RWPE2 (cell line): ENCODE measurements at regions not wholly inside any gene's neighbourhood (a gene's known extent, or its start where the extent isn't known, plus 50 kb on each side); places are given as distances from the start of the nearest gene placed in this dataset.
"Not testable (repeated sequence)": the region's sequence is repeated elsewhere in the genome, so short reads cannot be mapped to it uniquely, and the experiment has no call there.

Experiments
- ATAC-seq: fragments of 200-7000 bp; cut with Tn5 transposase; 3 replicates; pipeline ENCODE4 v1.9.1; 2021; ENCODE audit warnings: low read depth
- DNase-seq: peaks from one replicate; pipeline ENCODE4 v3.0.0-alpha.2; 2020; ENCODE audit warnings: low spot score
- H3K27ac ChIP-seq: fragments of 450-650 bp; 2 replicates; pipeline ENCODE4 v1.5.1; 2017; ENCODE audit warnings: mild to moderate bottlenecking; ENCODE audit not compliant: poor library complexity, severe bottlenecking
- H3K27me3 ChIP-seq: fragments of 250-450 bp; sonication (Bioruptor Pico); 2 replicates; pipeline ENCODE4 v1.5.1; 2021; ENCODE audit warnings: mild to moderate bottlenecking, moderate library complexity; ENCODE audit not compliant: insufficient read depth, poor library complexity, severe bottlenecking
- H3K36me3 ChIP-seq: fragments of 250-450 bp; sonication (Bioruptor Pico); 2 replicates; pipeline ENCODE4 v1.5.1; 2020; ENCODE audit warnings: low read depth, mild to moderate bottlenecking, moderate library complexity
- H3K4me1 ChIP-seq: fragments of 250-450 bp; sonication (Bioruptor Pico); 2 replicates; pipeline ENCODE4 v1.5.1; 2021; ENCODE audit warnings: mild to moderate bottlenecking, moderate library complexity; ENCODE audit not compliant: insufficient read depth, poor library complexity, severe bottlenecking
- H3K4me3 ChIP-seq: fragments of 250-450 bp; sonication (Bioruptor Pico); 2 replicates; pipeline ENCODE4 v1.5.1; 2021; ENCODE audit warnings: mild to moderate bottlenecking, moderate library complexity; ENCODE audit not compliant: severe bottlenecking
- H3K9me3 ChIP-seq: fragments of 250-450 bp; sonication (Bioruptor Pico); 2 replicates; pipeline ENCODE4 v1.5.1; 2021; ENCODE audit warnings: mild to moderate bottlenecking, moderate library complexity; ENCODE audit not compliant: severe bottlenecking
- CTCF ChIP-seq: fragments of 450-650 bp; IDR thresholded peaks from one replicate; pipeline ENCODE4 v1.5.1; 2017; ENCODE audit warnings: mild to moderate bottlenecking, moderate library complexity; ENCODE audit not compliant: poor library complexity, severe bottlenecking

- no peak for ATAC-seq
Measured at GRCh38 chr1:232570007-232570406, 59.9 kb downstream of the SIPA1L2 start.

GRCh38 chr1:232569554-232569921 is 60.4 kb downstream of the SIPA1L2 start:
- ATAC-seq, H3K27me3 ChIP-seq, H3K9me3 ChIP-seq, DNase-seq, H3K36me3 ChIP-seq, H3K27ac ChIP-seq, H3K4me1 ChIP-seq, H3K4me3 ChIP-seq: not testable (repeated sequence)

More at GRCh38 chr1:232570007-232570406, 59.9 kb downstream of the SIPA1L2 start:
- no peaks in the 10 kb centered on the region for H3K4me1 ChIP-seq
- H3K27ac ChIP-seq: no peak overlapping the region
- H3K4me3 ChIP-seq: no peak overlapping the region
- no peak for DNase-seq
- no peaks in the 10 kb centered on the region for H3K27me3 ChIP-seq
- no peak for TF ChIP-seq CTCF
- no peaks in the 10 kb centered on the region for H3K9me3 ChIP-seq
- H3K36me3 ChIP-seq: no peaks in the 10 kb centered on the region

DNA sequence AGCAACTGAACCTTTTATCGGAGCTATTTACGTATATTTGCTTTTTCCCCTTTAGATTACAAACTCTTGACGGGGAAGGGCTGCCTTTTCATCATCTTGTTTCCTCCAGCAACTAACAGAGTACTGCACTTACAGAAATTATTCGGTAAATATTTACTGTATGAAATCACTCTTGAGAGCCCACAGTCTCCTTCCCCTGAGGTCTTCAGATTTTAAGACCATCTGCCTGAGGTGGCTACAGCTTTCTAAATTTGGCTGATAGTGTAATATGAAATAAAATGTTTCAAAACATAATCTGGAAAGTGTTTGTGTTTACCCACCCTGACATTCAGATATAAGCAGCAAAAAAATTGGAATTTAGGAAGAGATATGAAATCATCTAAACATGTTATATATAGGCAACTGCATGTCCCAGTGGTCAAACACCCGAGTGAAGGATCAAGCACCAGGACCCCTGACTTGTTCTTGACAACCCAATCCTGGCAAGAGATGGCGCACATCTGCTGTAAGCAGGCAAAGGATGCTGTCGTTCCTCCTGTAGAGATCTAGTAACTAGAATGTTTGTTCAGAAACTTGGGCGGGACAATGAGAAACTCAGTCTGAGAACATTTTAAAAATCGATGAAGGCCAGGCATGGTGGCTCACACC is 60.9 kb downstream of the SIPA1L2 start:
- no peak overlapping the region for H3K27ac ChIP-seq
- H3K9me3 ChIP-seq: no peaks in the 10 kb centered on the region
- DNase-seq (no peak), ATAC-seq (no peak)
- no peaks in the 10 kb centered on the region for H3K4me1 ChIP-seq
- TF ChIP-seq CTCF: no peak
- H3K36me3 ChIP-seq: no peaks in the 10 kb centered on the region
- H3K4me3 ChIP-seq: no peak overlapping the region
- no peaks in the 10 kb centered on the region for H3K27me3 ChIP-seq

- no peaks in the 10 kb centered on the region for H3K9me3 ChIP-seq
- no peaks in the 10 kb centered on the region for H3K27me3 ChIP-seq
- no peak overlapping the region for H3K4me3 ChIP-seq
- DNase-seq (no peak), ATAC-seq (no peak)
- no peaks in the 10 kb centered on the region for H3K36me3 ChIP-seq
- no peaks in the 10 kb centered on the region for H3K4me1 ChIP-seq
- no peak for TF ChIP-seq CTCF
- H3K27ac ChIP-seq: no peak overlapping the region
Measured at GRCh38 chr1:232568331-232568852, 61.5 kb downstream of the SIPA1L2 start.

GRCh38 chr1:232566093-232566492 is 63.8 kb downstream of the SIPA1L2 start:
- no peak for ATAC-seq
- no peak overlapping the region for H3K27ac ChIP-seq
- no peaks in the 10 kb centered on the region for H3K4me1 ChIP-seq
- no peaks in the 10 kb centered on the region for H3K36me3 ChIP-seq
- TF ChIP-seq CTCF: no peak
- no peak for DNase-seq
- no peaks in the 10 kb centered on the region for H3K27me3 ChIP-seq
- H3K9me3 ChIP-seq: no peaks in the 10 kb centered on the region
- no peak overlapping the region for H3K4me3 ChIP-seq
